Choroid plexus epithelial cell (primary cell): ENCODE measurements at regions not wholly inside any gene's neighbourhood (a gene's known extent, or its start where the extent isn't known, plus 50 kb on each side); places are given as distances from the start of the nearest gene placed in this dataset.

Source experiments
- DNase-seq: peaks from one replicate; pipeline ENCODE4 v3.0.0-alpha.2; 2010; ENCODE audit warnings: low read depth
- H3K4me3 ChIP-seq: 2 replicates; pipeline ENCODE4 v1.5.1; 2011; ENCODE audit warnings: low read depth, mild to moderate bottlenecking, control low read depth, low read length, moderate library complexity
- CTCF ChIP-seq: conservative IDR thresholded peaks from 2 replicates; pipeline ENCODE4 v1.5.1; 2011; ENCODE audit warnings: low read depth, mild to moderate bottlenecking, control low read depth, inconsistent platforms, low read length, moderate library complexity

GRCh38 chr7:36023033-36023560 lies 130.0 kb upstream of the EEPD1 start:
- no peak overlapping the region for H3K4me3 ChIP-seq
- TF ChIP-seq CTCF = no peak
- DNase-seq = no peak

DNA sequence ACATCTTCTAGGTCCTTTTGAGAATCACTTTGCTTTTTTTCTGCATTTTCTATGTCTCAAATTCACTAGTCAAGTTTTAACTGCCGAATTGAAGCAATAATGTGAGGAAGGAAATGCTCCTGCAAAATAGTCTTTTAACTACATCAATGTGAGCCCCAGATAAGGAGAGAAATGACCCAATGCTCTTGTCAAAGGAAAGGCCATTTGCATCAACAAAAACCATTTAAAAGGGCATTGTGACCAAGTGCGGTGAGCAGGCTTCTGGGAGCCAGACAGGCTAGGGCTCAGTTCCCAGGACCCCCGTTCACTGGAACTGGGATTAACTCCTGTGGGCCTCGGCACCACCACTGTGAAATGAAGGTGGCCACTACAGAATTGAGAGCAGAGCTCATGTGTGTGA lies 127.9 kb upstream of the EEPD1 start:
- H3K4me3 ChIP-seq = no peak overlapping the region
- DNase-seq = no peak
- TF ChIP-seq CTCF = no peak

GRCh38 chr7:36029311-36029710 lies 123.7 kb upstream of the EEPD1 start:
- DNase-seq = no peak
- no peak overlapping the region for H3K4me3 ChIP-seq
- no peak for TF ChIP-seq CTCF

GRCh38 chr7:36029853-36030515 lies 123.1 kb upstream of the EEPD1 start:
- no peak for DNase-seq
- no peak overlapping the region for H3K4me3 ChIP-seq
- no peak for TF ChIP-seq CTCF

- TF ChIP-seq CTCF = no peak
- H3K4me3 ChIP-seq = no peak overlapping the region
- peak; percentile 29 for DNase-seq
These were observed 120.7 kb upstream of the EEPD1 start for GRCh38 chr7:36032361-36032818.

- no peak for DNase-seq
- TF ChIP-seq CTCF = no peak
- no peak overlapping the region for H3K4me3 ChIP-seq
These were observed 119.0 kb upstream of the EEPD1 start for GRCh38 chr7:36034020-36034419.

DNA sequence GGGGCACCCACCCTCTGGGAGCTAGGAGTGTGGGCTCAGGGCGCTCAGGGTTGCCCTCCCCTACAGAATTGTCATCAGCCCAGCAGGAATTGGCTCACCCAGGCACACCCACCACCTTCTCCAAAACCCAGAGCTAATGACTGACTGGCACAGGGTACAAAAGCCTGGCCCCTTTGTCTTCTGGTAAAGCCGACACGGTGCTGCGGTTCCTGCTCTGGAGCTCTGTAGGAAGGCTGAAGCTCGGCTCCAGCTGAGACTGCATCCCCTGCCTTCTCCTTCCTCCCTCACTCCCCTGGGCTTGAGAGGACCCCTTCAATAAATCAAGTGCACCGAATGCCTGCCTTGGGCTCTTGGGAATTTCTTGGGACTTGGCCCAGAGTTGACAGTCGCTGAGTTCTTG lies 117.9 kb upstream of the EEPD1 start:
- TF ChIP-seq CTCF = no peak
- no peak for DNase-seq
- no peak overlapping the region for H3K4me3 ChIP-seq
